ENCODE measurements at regions not wholly inside any gene's neighbourhood (a gene's known extent, or its start where the extent isn't known, plus 50 kb on each side); places are given as distances from the start of the nearest gene placed in this dataset.

- TF ChIP-seq CTCF (IDR thresholded peaks at IDR 0.05): no peak
- no peak for TF ChIP-seq POLR2A (IDR thresholded peaks at IDR 0.05)
These were observed 189.7 kb downstream of the TMEM26 start for GRCh38 chr10:61263518-61263917.
